ENCODE measurements at regions not wholly inside any gene's neighbourhood (a gene's known extent, or its start where the extent isn't known, plus 50 kb on each side); places are given as distances from the start of the nearest gene placed in this dataset.

DNA sequence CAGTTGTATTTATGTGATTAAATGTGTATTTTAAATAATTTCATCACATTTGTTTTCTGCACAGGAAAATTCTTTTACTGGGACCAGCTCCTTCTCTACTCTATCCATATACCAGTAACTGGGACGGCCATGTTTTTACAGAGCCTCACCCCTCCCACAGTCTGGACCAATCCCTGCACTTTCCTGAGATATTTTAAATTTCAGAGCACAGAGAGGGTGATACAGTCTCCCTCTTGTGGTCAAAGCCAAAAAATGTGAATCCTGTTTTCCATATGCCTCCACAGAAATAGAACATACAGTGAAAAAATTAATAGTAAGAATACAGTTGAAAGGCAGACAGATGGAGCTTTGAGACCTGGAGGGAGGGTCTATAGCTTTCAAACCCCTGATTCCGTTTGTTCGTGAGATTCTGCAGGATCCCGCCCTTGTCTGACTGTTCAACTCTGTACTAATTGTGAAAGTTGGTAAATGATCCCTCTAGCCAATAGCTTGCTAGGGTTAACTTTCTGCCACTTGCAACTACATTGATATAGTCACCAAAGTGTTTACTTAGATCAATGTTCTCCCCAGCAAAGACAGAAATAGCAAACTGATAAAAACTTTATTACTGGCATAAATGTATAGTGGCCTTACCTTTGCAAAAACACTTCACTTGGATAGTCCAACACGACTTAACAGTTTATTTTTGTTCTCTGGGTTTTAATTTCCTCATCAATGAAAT lies 172.2 kb downstream of the PPARGC1A start:
- no peaks in the 10 kb centered on the region for H3K36me3 ChIP-seq
- 61 to 71% methylated on average over 5 of the region's 5 CpGs for WGBS, 2 donors
- H3K4me1 ChIP-seq: no peaks in the 10 kb centered on the region
- H3K27me3 ChIP-seq: no peaks in the 10 kb centered on the region
- no peak overlapping the region for H3K27ac ChIP-seq
- intact Hi-C loops (cut with DNase I): no loop called here
- no peaks in the 10 kb centered on the region for H3K9me3 ChIP-seq
- DNase-seq: peak in 1 of 6 donors; percentile 13
- ATAC-seq: peak in 3 of 4 donors; percentile 38 to 64 (median 44)
- no peak overlapping the region for H3K4me3 ChIP-seq
- FAIRE-seq: no peak
- TF ChIP-seq, protein P1, sequence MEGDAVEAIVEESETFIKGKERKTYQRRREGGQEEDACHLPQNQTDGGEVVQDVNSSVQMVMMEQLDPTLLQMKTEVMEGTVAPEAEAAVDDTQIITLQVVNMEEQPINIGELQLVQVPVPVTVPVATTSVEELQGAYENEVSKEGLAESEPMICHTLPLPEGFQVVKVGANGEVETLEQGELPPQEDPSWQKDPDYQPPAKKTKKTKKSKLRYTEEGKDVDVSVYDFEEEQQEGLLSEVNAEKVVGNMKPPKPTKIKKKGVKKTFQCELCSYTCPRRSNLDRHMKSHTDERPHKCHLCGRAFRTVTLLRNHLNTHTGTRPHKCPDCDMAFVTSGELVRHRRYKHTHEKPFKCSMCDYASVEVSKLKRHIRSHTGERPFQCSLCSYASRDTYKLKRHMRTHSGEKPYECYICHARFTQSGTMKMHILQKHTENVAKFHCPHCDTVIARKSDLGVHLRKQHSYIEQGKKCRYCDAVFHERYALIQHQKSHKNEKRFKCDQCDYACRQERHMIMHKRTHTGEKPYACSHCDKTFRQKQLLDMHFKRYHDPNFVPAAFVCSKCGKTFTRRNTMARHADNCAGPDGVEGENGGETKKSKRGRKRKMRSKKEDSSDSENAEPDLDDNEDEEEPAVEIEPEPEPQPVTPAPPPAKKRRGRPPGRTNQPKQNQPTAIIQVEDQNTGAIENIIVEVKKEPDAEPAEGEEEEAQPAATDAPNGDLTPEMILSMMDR (IDR thresholded peaks at IDR 0.05): no peak

DNA sequence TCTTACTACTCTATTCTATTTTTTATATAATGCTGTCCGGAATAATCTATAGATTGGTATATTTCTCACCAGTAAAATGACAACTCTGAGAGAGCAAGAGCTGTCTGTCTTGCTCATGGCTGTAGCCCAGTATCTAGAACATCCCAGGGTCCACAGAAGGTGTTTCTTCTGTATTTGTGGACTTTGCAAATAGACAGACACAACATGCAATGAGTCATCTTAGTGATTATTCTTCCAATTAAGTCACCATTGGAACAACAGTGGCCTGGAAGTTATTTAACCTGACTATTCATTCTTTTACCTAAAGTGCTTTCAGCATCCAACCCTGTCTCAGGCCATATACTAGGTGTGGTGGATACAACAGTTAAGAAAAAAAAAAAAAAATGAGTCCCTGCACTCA lies 179.5 kb downstream of the PPARGC1A start:
- H3K4me3 ChIP-seq: no peak overlapping the region
- no peaks in the 10 kb centered on the region for H3K4me1 ChIP-seq
- H3K27me3 ChIP-seq: no peaks in the 10 kb centered on the region
- 70% methylated on average over 1 of the region's 1 CpG for WGBS, 2 donors
- H3K9me3 ChIP-seq: no peaks in the 10 kb centered on the region
- intact Hi-C loops (cut with DNase I): no loop called here
- ATAC-seq (no peak), DNase-seq (no peak), FAIRE-seq (no peak)
- no peak overlapping the region for H3K27ac ChIP-seq
- no peaks in the 10 kb centered on the region for H3K36me3 ChIP-seq
- TF ChIP-seq, protein P1 (IDR thresholded peaks at IDR 0.05): no peak

DNA sequence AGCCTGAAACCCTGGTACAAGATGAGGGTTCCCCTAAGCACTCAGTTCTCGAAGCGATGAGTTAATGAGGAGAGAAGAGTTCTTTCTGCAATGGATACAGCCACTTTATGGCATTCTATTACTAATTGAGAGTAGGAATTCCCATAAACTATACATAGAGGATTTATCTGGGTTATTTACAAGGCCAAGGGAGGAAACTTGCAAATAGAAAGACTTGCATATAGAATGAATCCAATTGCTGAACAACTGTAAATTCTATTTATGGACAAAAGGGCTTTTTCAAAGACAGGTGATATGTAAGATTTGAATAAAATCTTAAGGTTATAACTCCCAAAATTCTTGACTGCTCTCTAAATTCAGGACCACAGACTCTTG lies 182.2 kb downstream of the PPARGC1A start:
- FAIRE-seq: no peak
- intact Hi-C loops (cut with DNase I): no loop called here
- DNase-seq: no peak
- Histone ChIP-seq H3K27ac (no peak overlapping the region), H3K4me1 (no peaks in the 10 kb centered on the region), H3K36me3 (no peaks in the 10 kb centered on the region), H3K4me3 (no peak overlapping the region), H3K27me3 (no peaks in the 10 kb centered on the region), H3K9me3 (no peaks in the 10 kb centered on the region)
- TF ChIP-seq, protein P1 (IDR thresholded peaks at IDR 0.05): no peak
- ATAC-seq: no peak
- 72 to 95% methylated on average over 2 of the region's 2 CpGs for WGBS, 2 donors

DNA sequence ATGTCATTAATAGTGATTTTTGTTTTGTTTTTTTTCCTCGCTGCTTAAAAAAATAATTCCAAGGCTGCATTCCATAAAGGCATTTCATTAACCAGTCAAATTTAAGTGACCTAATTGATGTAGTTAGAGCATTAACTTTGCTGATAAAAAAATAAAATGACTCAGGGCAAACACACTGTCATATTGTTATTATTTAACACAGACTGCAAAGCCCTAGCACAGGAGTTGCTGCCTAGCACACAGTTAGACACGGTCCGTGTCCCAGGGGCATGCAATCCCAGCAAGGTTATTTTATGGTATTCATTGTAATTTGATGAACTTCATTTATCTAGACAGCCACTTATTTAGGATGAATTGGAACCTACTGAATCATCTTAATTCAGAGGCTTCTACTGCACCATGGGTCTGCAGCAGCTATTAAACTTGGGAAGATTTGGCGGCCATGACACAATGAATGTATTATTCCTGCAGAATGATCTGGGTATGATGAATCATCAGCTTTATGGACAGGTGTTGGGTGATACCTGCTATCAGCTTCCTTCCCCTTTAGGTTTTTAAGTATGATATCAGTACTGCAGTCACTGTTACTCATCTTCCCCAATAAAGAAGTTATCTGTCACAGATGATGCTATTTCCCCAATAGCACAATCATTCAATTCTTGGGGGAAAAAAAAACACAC lies 182.7 kb downstream of the PPARGC1A start:
- WGBS, 2 donors: 41 to 60% methylated on average over 4 of the region's 4 CpGs
- TF ChIP-seq, protein P1 (IDR thresholded peaks at IDR 0.05): no peak
- no peak for FAIRE-seq
- DNase-seq: no peak
- H3K9me3 ChIP-seq: no peaks in the 10 kb centered on the region
- no peaks in the 10 kb centered on the region for H3K4me1 ChIP-seq
- ATAC-seq: peak in 2 of 4 donors; percentile 37 to 59
- H3K36me3 ChIP-seq: no peaks in the 10 kb centered on the region
- H3K27ac ChIP-seq: no peak overlapping the region
- H3K27me3 ChIP-seq: no peaks in the 10 kb centered on the region
- no peak overlapping the region for H3K4me3 ChIP-seq
- intact Hi-C loops (cut with DNase I): no loop called here

DNA sequence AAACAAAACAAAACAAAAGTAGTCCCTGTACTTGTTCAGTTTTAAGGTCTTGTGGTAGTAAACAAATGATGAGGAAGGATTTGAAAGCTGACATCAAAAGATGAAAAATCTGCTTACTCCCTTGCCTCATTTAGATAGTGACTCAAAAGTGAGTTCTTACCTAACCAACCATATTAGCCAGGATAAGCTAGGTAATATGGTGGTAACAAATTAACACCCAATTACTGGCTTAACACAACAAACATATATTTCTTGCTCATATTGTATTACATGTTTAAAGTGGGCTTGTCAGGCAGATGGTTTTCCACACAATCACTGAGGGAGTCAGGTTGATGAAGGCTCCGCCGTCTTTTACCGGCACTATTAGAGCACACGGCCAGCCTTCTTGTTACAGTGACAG lies 189.7 kb downstream of the PPARGC1A start:
- Histone ChIP-seq H3K27me3 (no peaks in the 10 kb centered on the region), H3K4me3 (no peak overlapping the region), H3K9me3 (no peaks in the 10 kb centered on the region), H3K4me1 (no peaks in the 10 kb centered on the region), H3K27ac (no peak overlapping the region), H3K36me3 (no peaks in the 10 kb centered on the region)
- DNase-seq (no peak), FAIRE-seq (no peak), ATAC-seq (no peak)
- 88 to 94% methylated on average over 4 of the region's 4 CpGs for WGBS, 2 donors
- TF ChIP-seq, protein P1 (IDR thresholded peaks at IDR 0.05): no peak
- intact Hi-C loops (cut with DNase I): no loop called here

Data from pancreas (tissue), 10 donors.